ENCODE measurements at regions not wholly inside any gene's neighbourhood (a gene's known extent, or its start where the extent isn't known, plus 50 kb on each side); places are given as distances from the start of the nearest gene placed in this dataset.

GRCh38 chr10:61138708-61139591 lies 195.0 kb upstream of the RHOBTB1 start:
- no peak for DNase-seq

GRCh38 chr10:61136139-61136538 lies 192.2 kb upstream of the RHOBTB1 start:
- no peak for DNase-seq

- DNase-seq, result no peak
Observed at GRCh38 chr10:61135276-61135721, 191.3 kb upstream of the RHOBTB1 start.

DNA sequence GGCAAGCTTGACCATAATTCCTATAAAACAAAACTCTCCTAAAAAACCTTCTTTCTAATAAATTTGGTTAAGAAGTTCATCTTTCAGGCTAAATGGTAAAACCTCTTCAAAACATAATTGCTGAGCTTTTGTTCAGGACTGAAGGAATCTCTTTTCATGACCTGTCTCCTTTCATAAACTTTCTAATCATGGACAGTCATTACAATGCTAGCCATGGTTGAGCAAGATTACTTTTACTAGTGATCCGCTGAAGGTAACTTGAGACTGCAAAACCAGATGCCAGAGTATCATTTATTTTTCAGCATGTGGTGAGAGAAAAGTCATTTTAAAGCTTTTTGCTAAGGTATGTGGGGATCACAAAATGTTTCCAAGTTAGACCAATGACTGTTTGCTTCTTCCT lies 186.4 kb upstream of the RHOBTB1 start:
- DNase-seq, result no peak

- DNase-seq, result no peak
Observed at GRCh38 chr10:61128196-61128595, 184.2 kb upstream of the RHOBTB1 start.

GRCh38 chr10:61125560-61126170 lies 181.7 kb upstream of the RHOBTB1 start:
- DNase-seq, result peak in 1 of 5 experiments; percentile 35

GRCh38 chr10:61124756-61125530 lies 181.0 kb upstream of the RHOBTB1 start:
- no peak for DNase-seq

DNA sequence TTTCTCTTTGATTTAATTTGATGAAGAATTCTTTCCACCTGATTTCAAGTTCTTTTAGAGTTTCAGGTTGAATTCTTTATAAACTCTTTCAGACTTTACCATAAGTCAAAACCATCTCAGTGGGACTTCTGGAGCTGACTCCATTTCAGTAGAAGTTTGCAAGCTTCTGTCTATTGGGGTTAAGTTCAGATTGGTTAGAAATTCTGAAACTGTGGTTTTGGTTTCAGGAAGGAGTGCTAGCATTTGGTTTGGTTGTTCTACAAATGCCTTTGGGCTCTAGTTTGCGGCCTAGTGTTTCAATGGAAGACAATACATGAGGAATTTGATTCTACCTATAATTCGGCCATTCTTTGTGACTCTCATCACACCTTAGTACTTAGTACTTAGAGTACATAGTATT lies 176.8 kb upstream of the RHOBTB1 start:
- DNase-seq, result peak in 1 of 5 experiments; percentile 45

DNA sequence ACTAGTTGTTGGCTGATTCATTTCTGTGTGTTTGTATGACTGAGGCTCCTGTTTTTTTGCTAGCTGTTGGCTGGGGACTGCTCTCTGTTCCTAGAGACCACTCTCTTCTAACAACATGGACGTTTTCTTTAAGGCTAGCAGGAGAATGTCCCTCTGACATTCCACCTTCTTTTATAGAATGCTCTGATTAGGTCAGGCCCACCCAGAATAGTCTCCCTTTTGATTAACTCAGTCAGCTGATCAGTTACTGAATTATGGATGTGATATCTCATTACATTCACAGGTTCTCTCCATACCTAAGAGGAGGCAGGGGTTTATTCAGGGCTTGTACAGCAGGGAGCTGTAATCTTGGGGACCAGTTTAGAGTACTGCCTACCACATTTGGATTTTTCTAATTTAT lies 175.6 kb upstream of the RHOBTB1 start:
- peak in 1 of 5 experiments; percentile 29 for DNase-seq

DNA sequence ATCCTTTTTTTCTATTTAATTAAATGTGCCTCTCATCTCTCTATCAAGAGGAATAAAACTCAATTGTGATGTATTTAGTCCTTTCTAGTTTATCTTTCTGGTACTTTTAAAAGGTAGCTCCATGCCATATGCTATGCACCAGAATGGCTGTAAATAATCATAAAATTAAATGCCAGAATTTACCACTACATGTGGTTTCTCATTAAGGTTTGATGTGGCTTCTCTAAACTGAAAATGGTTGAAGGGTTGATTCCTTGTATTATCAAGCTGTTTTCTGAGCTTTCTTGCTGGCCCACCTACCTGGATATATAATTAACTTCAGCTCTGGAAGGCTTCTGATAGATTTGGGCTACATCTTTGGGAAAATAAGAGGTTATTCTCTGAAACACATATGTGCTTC lies 171.9 kb upstream of the RHOBTB1 start:
- DNase-seq, result no peak

- DNase-seq, result no peak
Observed at GRCh38 chr10:61112771-61113170, 168.8 kb upstream of the RHOBTB1 start.

- no peak for DNase-seq
Observed at GRCh38 chr10:61110936-61111335, 167.0 kb upstream of the RHOBTB1 start.

DNA sequence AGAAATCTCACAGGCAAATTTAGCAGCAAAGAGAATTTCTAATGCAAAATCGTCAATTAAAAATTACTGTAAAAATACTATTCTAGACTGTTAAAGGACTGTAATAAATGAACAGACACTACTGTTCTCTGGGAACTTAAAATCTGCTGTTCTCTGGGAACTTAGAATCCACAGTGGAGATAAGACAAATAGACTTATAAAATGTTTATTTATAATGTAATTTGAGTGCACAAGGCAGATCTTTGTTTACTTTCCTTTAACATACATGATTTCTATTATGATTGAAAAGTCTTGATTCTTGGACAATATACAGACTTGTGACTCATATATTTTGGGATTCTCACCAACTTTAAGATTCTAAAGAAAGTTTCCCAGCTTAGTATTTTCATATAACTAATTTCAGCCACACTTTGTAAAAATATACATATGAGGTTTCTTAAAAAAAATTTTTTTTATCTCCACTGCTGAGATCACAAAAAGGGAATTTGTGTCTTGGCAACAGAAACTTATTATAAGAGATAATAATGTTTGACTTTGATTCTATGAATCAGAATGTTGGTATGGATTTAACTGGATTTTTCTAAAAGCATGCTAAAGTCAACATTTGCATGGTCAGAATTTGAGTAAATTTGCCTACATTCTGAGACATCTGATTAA lies 166.3 kb upstream of the RHOBTB1 start:
- DNase-seq, result no peak

GRCh38 chr10:61108915-61109314 lies 164.9 kb upstream of the RHOBTB1 start:
- DNase-seq, result no peak

DNA sequence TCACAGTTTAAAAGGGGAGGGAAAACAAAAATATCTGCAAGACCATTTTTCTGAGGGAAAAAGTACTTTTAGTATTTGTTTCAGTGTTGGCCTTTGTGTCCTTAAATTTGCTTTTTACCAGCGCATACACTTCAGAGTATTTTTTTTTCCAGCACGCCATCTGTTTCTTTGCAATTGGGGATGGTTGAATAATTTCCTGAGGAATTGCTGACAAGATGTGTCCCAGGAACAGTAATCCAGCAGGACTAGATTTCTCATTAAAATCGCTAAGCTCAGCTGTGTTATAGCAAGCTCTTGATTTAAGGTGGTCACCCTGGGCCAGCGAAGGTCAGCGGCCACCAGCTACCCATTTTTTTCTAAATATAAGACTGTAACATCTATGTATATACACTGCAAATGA lies 156.9 kb upstream of the RHOBTB1 start:
- DNase-seq, result no peak

DNA sequence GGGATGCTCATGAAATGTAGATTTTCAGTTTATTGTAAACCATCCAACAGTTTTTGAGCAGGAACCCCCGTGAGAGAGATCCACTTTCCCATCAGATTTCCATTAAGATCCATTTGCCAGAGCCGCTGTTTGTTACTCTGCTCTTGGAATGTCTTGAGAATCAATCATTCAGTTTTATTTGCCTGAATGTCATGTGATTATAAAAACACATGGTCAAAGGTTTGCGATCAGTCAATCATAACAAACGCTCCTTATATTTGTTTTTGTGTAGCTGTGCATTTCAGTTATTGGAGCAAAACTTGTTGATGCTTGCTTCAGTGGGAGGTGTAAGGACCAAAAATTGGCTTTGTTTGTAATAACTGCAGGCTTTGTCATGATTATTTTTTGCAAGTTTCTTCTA lies 155.8 kb upstream of the RHOBTB1 start:
- no peak for DNase-seq

- no peak for DNase-seq
Observed at GRCh38 chr10:61098966-61099365, 155.0 kb upstream of the RHOBTB1 start.

- no peak for DNase-seq
Observed at GRCh38 chr10:61097026-61097425, 153.0 kb upstream of the RHOBTB1 start.

- DNase-seq, result no peak
Observed at GRCh38 chr10:61096056-61096455, 152.1 kb upstream of the RHOBTB1 start.

- DNase-seq, result no peak
Observed at GRCh38 chr10:61091531-61091930, 147.5 kb upstream of the RHOBTB1 start.

DNA sequence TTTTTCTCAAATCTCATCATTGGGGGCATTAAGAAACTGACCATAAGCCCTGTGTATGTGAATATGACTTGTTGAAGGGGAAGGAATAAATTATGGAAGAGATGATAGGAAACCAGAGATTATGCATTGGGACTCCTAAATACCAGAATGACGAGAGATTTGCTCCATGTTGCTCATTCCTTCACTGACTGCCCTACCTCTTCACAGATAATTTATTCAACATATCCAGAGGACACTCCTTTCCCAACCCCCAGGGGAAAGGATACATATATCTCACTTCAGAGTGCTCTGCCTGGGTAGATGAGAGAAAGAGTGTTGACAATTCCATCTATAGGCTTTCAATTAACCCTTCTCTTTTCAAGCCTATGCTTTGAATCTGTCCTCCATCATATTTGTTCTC lies 145.3 kb upstream of the RHOBTB1 start:
- DNase-seq, result no peak

- DNase-seq, result no peak
Observed at GRCh38 chr10:61084493-61084892, 140.5 kb upstream of the RHOBTB1 start.

DNA sequence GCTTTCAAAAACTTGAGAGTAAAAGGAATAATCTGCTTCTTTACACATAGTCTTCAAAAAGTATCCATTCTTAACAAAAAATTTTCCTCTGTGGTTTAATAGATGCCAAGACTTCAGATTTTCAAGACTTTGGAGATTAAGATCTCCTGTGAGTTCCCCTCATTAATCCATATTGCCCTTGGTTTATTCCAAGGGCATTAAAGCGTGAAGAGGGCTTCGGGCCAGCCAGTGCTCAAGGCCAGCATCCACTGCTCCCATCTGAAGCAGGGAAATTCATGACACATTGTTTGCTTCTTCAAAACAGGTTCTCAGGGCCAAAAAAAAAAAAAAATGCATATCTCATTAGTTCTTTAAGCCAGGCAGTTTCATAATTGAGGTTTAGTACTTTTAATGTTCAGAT lies 137.3 kb upstream of the RHOBTB1 start:
- no peak for DNase-seq

All from T-helper 2 cell (primary cell).